ENCODE measurements at regions not wholly inside any gene's neighbourhood (a gene's known extent, or its start where the extent isn't known, plus 50 kb on each side); places are given as distances from the start of the nearest gene placed in this dataset.

- TF ChIP-seq, protein P1, sequence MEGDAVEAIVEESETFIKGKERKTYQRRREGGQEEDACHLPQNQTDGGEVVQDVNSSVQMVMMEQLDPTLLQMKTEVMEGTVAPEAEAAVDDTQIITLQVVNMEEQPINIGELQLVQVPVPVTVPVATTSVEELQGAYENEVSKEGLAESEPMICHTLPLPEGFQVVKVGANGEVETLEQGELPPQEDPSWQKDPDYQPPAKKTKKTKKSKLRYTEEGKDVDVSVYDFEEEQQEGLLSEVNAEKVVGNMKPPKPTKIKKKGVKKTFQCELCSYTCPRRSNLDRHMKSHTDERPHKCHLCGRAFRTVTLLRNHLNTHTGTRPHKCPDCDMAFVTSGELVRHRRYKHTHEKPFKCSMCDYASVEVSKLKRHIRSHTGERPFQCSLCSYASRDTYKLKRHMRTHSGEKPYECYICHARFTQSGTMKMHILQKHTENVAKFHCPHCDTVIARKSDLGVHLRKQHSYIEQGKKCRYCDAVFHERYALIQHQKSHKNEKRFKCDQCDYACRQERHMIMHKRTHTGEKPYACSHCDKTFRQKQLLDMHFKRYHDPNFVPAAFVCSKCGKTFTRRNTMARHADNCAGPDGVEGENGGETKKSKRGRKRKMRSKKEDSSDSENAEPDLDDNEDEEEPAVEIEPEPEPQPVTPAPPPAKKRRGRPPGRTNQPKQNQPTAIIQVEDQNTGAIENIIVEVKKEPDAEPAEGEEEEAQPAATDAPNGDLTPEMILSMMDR (IDR thresholded peaks at IDR 0.05), result no peak
- no peak for TF ChIP-seq POLR2A (IDR thresholded peaks at IDR 0.05)
Measured at GRCh38 chr10:28903063-28903462, 225.7 kb downstream of the BAMBI start.

All from tibial nerve (tissue), 3 donors.